ENCODE measurements at regions not wholly inside any gene's neighbourhood (a gene's known extent, or its start where the extent isn't known, plus 50 kb on each side); places are given as distances from the start of the nearest gene placed in this dataset.

DNA sequence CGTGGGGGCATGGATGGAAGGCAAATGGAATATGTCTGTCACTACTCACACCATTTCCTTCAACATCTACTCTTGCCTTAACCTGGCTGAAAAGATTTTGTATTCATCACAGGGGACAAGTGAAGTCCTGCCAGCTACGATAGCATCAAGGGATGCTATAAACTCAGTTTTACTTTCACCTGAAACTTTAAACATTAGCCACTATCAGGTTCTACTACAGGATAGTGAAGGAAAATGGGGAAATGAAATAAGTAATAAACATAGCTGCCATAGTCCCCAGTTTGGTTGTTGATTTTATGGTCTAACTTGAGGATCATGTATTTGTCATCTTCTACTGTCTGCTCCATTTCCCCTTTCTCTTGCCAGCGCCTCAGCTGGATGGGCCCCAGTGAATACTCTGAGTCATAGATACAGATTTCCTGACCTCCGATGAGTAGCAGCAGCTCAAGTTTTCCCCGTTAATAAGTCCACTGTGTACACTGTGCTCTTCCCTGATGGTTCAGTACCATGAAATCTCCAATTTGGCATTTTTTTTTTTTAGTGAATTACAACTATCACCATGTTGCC is 338.2 kb upstream of the SLCO3A1 start:
- Histone ChIP-seq H3K4me3 (no peak overlapping the region), H3K27ac (peak overlapping the region; percentile 52), H3K4me2 (ENCODE audit: unreplicated experiment) (peak overlapping the region; percentile 39), H3K27me3 (replicated peaks; ENCODE audit: insufficient read depth) (no peaks in the 10 kb centered on the region), H3K9me2 (ENCODE audit: insufficient read depth) (no peaks in the 10 kb centered on the region; the same call in 1 of the 2 replicates), H3K9me3 (ENCODE audit: low read depth) (no peaks in the 10 kb centered on the region), H3K4me1 (ENCODE audit: insufficient read depth) (peaks cover 27% of the 10 kb centered on the region), H2AFZ (no peak overlapping the region), H3F3A (ENCODE audit: insufficient read depth) (peaks cover 14% of the 10 kb centered on the region), H3K9ac (no peak overlapping the region), H3K36me3 (ENCODE audit: low read depth) (no peaks in the 10 kb centered on the region), H4K20me1 (ENCODE audit: insufficient read depth) (no peaks in the 10 kb centered on the region), H3K79me2 (ENCODE audit: insufficient read depth) (no peaks in the 10 kb centered on the region)
- WGBS, 2 experiments (ENCODE audit: low coverage in 1 of 2, low lambda C conversion rate in 2 of 2, missing lambda C conversion rate in 2 of 2) = 34 to 36% methylated on average over 5 of the region's 5 CpGs
- no peak for TF ChIP-seq EZH2phosphoT487 (IDR thresholded peaks at IDR 0.05; ENCODE audit: insufficient read depth, low read depth)
- TF ChIP-seq EZH2 (IDR thresholded peaks at IDR 0.05; ENCODE audit: insufficient read depth, poor library complexity, severe bottlenecking) = no peak
- in situ Hi-C loops (cut with MboI) = no loop called here
- peak; percentile 94 for DNase-seq

- H3K4me1 ChIP-seq (ENCODE audit: insufficient read depth) = peaks cover 40% of the 10 kb centered on the region
- DNase-seq = no peak
- H3K9ac ChIP-seq = no peak overlapping the region
- peaks cover 22% of the 10 kb centered on the region for H3F3A ChIP-seq (ENCODE audit: insufficient read depth)
- H3K9me2 ChIP-seq (ENCODE audit: insufficient read depth) = no peaks in the 10 kb centered on the region; the same call in 1 of the 2 replicates
- no peaks in the 10 kb centered on the region for H3K9me3 ChIP-seq (ENCODE audit: low read depth)
- no peaks in the 10 kb centered on the region for H3K79me2 ChIP-seq (ENCODE audit: insufficient read depth)
- H4K20me1 ChIP-seq (ENCODE audit: insufficient read depth) = no peaks in the 10 kb centered on the region
- H3K36me3 ChIP-seq (ENCODE audit: low read depth) = no peaks in the 10 kb centered on the region
- no peak overlapping the region for H3K4me3 ChIP-seq
- H3K27ac ChIP-seq = no peak overlapping the region
- TF ChIP-seq EZH2 (IDR thresholded peaks at IDR 0.05; ENCODE audit: insufficient read depth, poor library complexity, severe bottlenecking) (no peak), EZH2phosphoT487 (IDR thresholded peaks at IDR 0.05; ENCODE audit: insufficient read depth, low read depth) (no peak)
- H3K27me3 ChIP-seq (replicated peaks; ENCODE audit: insufficient read depth) = no peaks in the 10 kb centered on the region
- H3K4me2 ChIP-seq (ENCODE audit: unreplicated experiment) = no peak overlapping the region
- 95 to 98% methylated on average over 2 of the region's 2 CpGs for WGBS, 2 experiments (ENCODE audit: low coverage in 1 of 2, low lambda C conversion rate in 2 of 2, missing lambda C conversion rate in 2 of 2)
- in situ Hi-C loops (cut with MboI) = no loop called here
- H2AFZ ChIP-seq = no peak overlapping the region
Observed at GRCh38 chr15:91516866-91517265, 336.6 kb upstream of the SLCO3A1 start.

GRCh38 chr15:91517491-91518200 is 335.9 kb upstream of the SLCO3A1 start:
- Histone ChIP-seq H2AFZ (no peak overlapping the region), H3K27me3 (replicated peaks; ENCODE audit: insufficient read depth) (no peaks in the 10 kb centered on the region), H3K36me3 (ENCODE audit: low read depth) (no peaks in the 10 kb centered on the region), H3K4me2 (ENCODE audit: unreplicated experiment) (no peak overlapping the region), H3K79me2 (ENCODE audit: insufficient read depth) (no peaks in the 10 kb centered on the region), H3K27ac (no peak overlapping the region), H3K9me2 (ENCODE audit: insufficient read depth) (no peaks in the 10 kb centered on the region), H3K9me3 (ENCODE audit: low read depth) (no peaks in the 10 kb centered on the region), H3K4me3 (no peak overlapping the region), H3K9ac (no peak overlapping the region), H4K20me1 (ENCODE audit: insufficient read depth) (no peaks in the 10 kb centered on the region), H3F3A (ENCODE audit: insufficient read depth) (peaks cover 28% of the 10 kb centered on the region), H3K4me1 (ENCODE audit: insufficient read depth) (peaks cover 47% of the 10 kb centered on the region)
- WGBS, 2 experiments (ENCODE audit: low coverage in 1 of 2, low lambda C conversion rate in 2 of 2, missing lambda C conversion rate in 2 of 2) = 68 to 70% methylated on average over 4 of the region's 4 CpGs
- in situ Hi-C loops (cut with MboI) = no loop called here
- TF ChIP-seq EZH2 (IDR thresholded peaks at IDR 0.05; ENCODE audit: insufficient read depth, poor library complexity, severe bottlenecking) (no peak), EZH2phosphoT487 (IDR thresholded peaks at IDR 0.05; ENCODE audit: insufficient read depth, low read depth) (no peak)
- peak; percentile 68 for DNase-seq

GRCh38 chr15:91520850-91521249 is 332.7 kb upstream of the SLCO3A1 start:
- H3K9me3 ChIP-seq (ENCODE audit: low read depth) = no peaks in the 10 kb centered on the region

More at GRCh38 chr15:91520850-91521249, 332.7 kb upstream of the SLCO3A1 start:
- Histone ChIP-seq H3K9me2 (ENCODE audit: insufficient read depth) (no peaks in the 10 kb centered on the region), H3F3A (ENCODE audit: insufficient read depth) (peaks cover 25% of the 10 kb centered on the region), H3K4me1 (ENCODE audit: insufficient read depth) (peaks cover 41% of the 10 kb centered on the region), H3K4me2 (ENCODE audit: unreplicated experiment) (no peak overlapping the region), H4K20me1 (ENCODE audit: insufficient read depth) (no peaks in the 10 kb centered on the region), H3K9ac (no peak overlapping the region), H3K79me2 (ENCODE audit: insufficient read depth) (no peaks in the 10 kb centered on the region), H3K36me3 (ENCODE audit: low read depth) (no peaks in the 10 kb centered on the region), H2AFZ (no peak overlapping the region), H3K27me3 (replicated peaks; ENCODE audit: insufficient read depth) (no peaks in the 10 kb centered on the region), H3K27ac (no peak overlapping the region), H3K4me3 (no peak overlapping the region)
- in situ Hi-C loops (cut with MboI) = no loop called here
- TF ChIP-seq EZH2phosphoT487 (IDR thresholded peaks at IDR 0.05; ENCODE audit: insufficient read depth, low read depth) (no peak), EZH2 (IDR thresholded peaks at IDR 0.05; ENCODE audit: insufficient read depth, poor library complexity, severe bottlenecking) (no peak)
- 44 to 58% methylated on average over 4 of the region's 4 CpGs for WGBS, 2 experiments (ENCODE audit: low coverage in 1 of 2, low lambda C conversion rate in 2 of 2, missing lambda C conversion rate in 2 of 2)
- peak; percentile 62 for DNase-seq
